ENCODE measurements at regions not wholly inside any gene's neighbourhood (a gene's known extent, or its start where the extent isn't known, plus 50 kb on each side); places are given as distances from the start of the nearest gene placed in this dataset.

DNA sequence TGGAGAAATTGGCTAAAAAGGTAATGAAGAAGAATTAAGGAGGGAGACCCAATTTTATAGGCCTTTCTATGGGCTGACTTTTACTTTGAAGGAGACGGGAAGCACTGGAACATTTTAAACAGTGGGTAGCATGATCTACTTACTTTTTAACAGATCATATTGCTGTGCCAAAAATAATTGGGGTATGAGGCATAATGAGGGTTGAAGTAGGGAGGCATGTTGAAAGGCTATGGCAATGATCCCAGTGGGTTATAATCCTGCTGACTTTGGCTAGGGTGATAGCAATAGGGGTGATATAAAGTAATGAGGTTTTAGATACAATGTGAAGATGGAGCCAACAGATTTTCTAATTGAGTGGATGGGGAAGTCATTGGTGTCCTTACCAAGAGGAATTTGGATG is 73.2 kb downstream of the GPR37 start:
- no peak overlapping the region for H3K4me3 ChIP-seq (ENCODE audit: low read depth, low read length)
- TF ChIP-seq, protein P1, sequence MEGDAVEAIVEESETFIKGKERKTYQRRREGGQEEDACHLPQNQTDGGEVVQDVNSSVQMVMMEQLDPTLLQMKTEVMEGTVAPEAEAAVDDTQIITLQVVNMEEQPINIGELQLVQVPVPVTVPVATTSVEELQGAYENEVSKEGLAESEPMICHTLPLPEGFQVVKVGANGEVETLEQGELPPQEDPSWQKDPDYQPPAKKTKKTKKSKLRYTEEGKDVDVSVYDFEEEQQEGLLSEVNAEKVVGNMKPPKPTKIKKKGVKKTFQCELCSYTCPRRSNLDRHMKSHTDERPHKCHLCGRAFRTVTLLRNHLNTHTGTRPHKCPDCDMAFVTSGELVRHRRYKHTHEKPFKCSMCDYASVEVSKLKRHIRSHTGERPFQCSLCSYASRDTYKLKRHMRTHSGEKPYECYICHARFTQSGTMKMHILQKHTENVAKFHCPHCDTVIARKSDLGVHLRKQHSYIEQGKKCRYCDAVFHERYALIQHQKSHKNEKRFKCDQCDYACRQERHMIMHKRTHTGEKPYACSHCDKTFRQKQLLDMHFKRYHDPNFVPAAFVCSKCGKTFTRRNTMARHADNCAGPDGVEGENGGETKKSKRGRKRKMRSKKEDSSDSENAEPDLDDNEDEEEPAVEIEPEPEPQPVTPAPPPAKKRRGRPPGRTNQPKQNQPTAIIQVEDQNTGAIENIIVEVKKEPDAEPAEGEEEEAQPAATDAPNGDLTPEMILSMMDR (IDR thresholded peaks at IDR 0.05; ENCODE audit: low read depth, low read length): no peak
- TF ChIP-seq, protein P2, sequence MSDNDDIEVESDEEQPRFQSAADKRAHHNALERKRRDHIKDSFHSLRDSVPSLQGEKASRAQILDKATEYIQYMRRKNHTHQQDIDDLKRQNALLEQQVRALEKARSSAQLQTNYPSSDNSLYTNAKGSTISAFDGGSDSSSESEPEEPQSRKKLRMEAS (IDR thresholded peaks at IDR 0.05; ENCODE audit: low read depth, low read length): no peak
- TF ChIP-seq POLR2A (IDR thresholded peaks at IDR 0.05; ENCODE audit: extremely low read depth, insufficient read length) (no peak), MYC (IDR thresholded peaks at IDR 0.05; ENCODE audit: low read depth, low read length) (no peak)
- no peak for DNase-seq (ENCODE audit: low read depth)

DNA sequence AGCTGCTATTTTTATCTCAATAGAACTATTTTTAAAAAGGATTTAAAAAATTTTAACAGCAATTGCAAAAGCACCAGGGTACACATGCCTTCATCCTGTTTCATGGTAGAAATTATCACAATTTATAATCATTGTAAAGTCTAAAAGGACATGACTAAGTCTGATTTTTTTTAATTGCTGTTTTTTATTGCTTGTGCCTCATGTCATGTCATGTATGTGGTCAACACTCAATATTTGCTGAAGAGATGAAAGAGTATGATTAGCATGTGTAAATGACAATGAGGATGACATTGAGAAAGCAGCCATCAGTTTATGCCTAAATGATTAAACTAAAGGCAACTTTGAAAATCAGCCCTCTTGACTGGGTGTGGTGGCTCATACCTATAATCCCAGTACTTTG is 74.8 kb downstream of the GPR37 start:
- TF ChIP-seq, protein P1 (IDR thresholded peaks at IDR 0.05; ENCODE audit: low read depth, low read length): no peak
- TF ChIP-seq POLR2A (IDR thresholded peaks at IDR 0.05; ENCODE audit: extremely low read depth, insufficient read length) (no peak), MYC (IDR thresholded peaks at IDR 0.05; ENCODE audit: low read depth, low read length) (no peak)
- TF ChIP-seq, protein P2 (IDR thresholded peaks at IDR 0.05; ENCODE audit: low read depth, low read length): no peak
- DNase-seq (ENCODE audit: low read depth): no peak
- H3K4me3 ChIP-seq (ENCODE audit: low read depth, low read length): no peak overlapping the region

DNA sequence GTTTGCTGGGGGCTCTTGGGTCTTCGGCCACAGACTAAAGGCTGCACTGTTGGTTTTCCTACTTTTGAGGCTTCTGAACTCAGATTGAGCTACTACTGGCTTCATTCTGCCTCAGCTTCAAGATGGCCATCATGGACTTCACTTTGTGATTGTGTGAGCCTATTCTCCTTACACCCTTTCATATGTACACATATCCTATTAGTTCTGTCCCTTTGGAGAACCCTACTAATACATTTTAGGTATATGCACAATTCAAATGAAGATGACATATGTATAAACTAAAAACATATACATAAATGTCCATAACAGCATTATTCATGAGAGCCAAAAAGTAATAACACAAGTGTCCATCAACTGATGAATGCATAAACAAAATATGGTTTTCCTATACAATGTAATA is 75.7 kb downstream of the GPR37 start:
- TF ChIP-seq, protein P1 (IDR thresholded peaks at IDR 0.05; ENCODE audit: low read depth, low read length): no peak
- TF ChIP-seq, protein P2 (IDR thresholded peaks at IDR 0.05; ENCODE audit: low read depth, low read length): no peak
- TF ChIP-seq POLR2A (IDR thresholded peaks at IDR 0.05; ENCODE audit: extremely low read depth, insufficient read length) (no peak), MYC (IDR thresholded peaks at IDR 0.05; ENCODE audit: low read depth, low read length) (no peak)
- DNase-seq (ENCODE audit: low read depth): no peak
- no peak overlapping the region for H3K4me3 ChIP-seq (ENCODE audit: low read depth, low read length)

DNA sequence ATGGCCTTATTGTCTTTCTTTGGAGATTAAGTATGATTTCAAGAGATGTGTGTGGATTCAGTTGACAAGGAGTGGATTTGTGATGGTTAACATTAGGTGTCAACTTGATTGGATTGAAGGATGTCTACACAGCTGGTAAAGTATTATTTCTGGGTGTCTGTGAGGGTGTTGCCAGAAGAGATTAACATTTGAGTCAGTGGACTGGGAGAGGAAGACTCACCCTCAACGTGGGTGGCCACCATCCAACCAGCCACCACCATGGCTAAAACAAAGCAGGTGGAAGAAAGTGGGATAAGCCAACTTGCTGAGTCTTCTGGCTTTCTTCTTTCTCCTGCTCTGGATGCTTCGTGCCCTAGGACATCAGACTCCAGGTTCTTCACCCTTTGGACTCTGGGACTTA is 76.1 kb downstream of the GPR37 start:
- TF ChIP-seq, protein P2 (IDR thresholded peaks at IDR 0.05; ENCODE audit: low read depth, low read length): no peak
- TF ChIP-seq POLR2A (IDR thresholded peaks at IDR 0.05; ENCODE audit: extremely low read depth, insufficient read length) (no peak), MYC (IDR thresholded peaks at IDR 0.05; ENCODE audit: low read depth, low read length) (no peak)
- TF ChIP-seq, protein P1 (IDR thresholded peaks at IDR 0.05; ENCODE audit: low read depth, low read length): no peak
- H3K4me3 ChIP-seq (ENCODE audit: low read depth, low read length): no peak overlapping the region
- DNase-seq (ENCODE audit: low read depth): no peak

DNA sequence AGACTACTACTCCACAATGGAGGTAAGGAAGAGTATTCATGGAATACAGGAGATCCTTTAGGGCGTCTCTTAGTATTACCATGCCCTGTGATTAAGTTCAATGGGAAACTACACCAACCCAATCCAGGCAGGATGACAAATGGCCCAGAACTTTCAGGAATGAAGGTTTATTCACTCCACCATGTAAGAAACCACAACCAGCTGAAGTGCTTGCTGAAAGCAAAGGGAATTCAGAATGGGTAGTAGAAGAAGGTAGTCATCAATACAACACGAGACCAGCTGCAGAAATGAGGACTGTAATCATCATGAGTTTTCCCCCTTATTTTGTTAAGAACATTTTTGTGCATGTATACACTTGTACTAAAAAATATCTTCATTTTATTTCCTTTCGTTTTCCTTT is 76.6 kb downstream of the GPR37 start:
- no peak overlapping the region for H3K4me3 ChIP-seq (ENCODE audit: low read depth, low read length)
- no peak for DNase-seq (ENCODE audit: low read depth)
- TF ChIP-seq POLR2A (IDR thresholded peaks at IDR 0.05; ENCODE audit: extremely low read depth, insufficient read length) (no peak), MYC (IDR thresholded peaks at IDR 0.05; ENCODE audit: low read depth, low read length) (no peak)
- TF ChIP-seq, protein P2 (IDR thresholded peaks at IDR 0.05; ENCODE audit: low read depth, low read length): no peak
- TF ChIP-seq, protein P1 (IDR thresholded peaks at IDR 0.05; ENCODE audit: low read depth, low read length): no peak

Measured in NB4 (cell line).